H9 (cell line): ENCODE measurements at regions not wholly inside any gene's neighbourhood (a gene's known extent, or its start where the extent isn't known, plus 50 kb on each side); places are given as distances from the start of the nearest gene placed in this dataset.

Source experiments
- DNase-seq: peaks from one replicate; pipeline ENCODE4 v3.0.0-alpha.2; 2017
- H2AFZ ChIP-seq: one replicate; pipeline ENCODE4 v1.6.1; 2013; ENCODE audit warnings: mild to moderate bottlenecking, low read length, control low read depth, moderate library complexity
- H2AK5ac ChIP-seq: 2 replicates; pipeline ENCODE4 v1.6.1; 2013; ENCODE audit warnings: low read length, control low read depth, mixed read lengths; ENCODE audit not compliant: insufficient read length
- H2BK120ac ChIP-seq: one replicate; pipeline ENCODE4 v1.6.1; 2013; ENCODE audit warnings: low read depth, mild to moderate bottlenecking, low read length, control low read depth, inconsistent platforms; ENCODE audit not compliant: poor library complexity, severe bottlenecking
- H2BK12ac ChIP-seq: 2 replicates; pipeline ENCODE4 v1.6.1; 2013; ENCODE audit warnings: low read length, control low read depth, mixed read lengths, low read depth; ENCODE audit not compliant: insufficient read length
- H2BK15ac ChIP-seq: 2 replicates; pipeline ENCODE4 v1.6.1; 2013; ENCODE audit warnings: low read depth, low read length, control low read depth
- H2BK20ac ChIP-seq: one replicate; pipeline ENCODE4 v1.6.1; 2013; ENCODE audit warnings: low read depth, mild to moderate bottlenecking, low read length, control low read depth, inconsistent platforms; ENCODE audit not compliant: poor library complexity, severe bottlenecking
- H2BK5ac ChIP-seq: 2 replicates; pipeline ENCODE4 v1.6.1; 2013; ENCODE audit warnings: low read length, control low read depth, mixed read lengths; ENCODE audit not compliant: insufficient read length
- H3K14ac ChIP-seq: 2 replicates; pipeline ENCODE4 v1.6.1; 2013; ENCODE audit warnings: low read length, control low read depth; ENCODE audit not compliant: insufficient read depth
- H3K18ac ChIP-seq: 2 replicates; pipeline ENCODE4 v1.6.1; 2013; ENCODE audit warnings: low read depth, mild to moderate bottlenecking, mixed read lengths, low read length, control low read depth; ENCODE audit not compliant: insufficient read length
- H3K23ac ChIP-seq: 2 replicates; pipeline ENCODE4 v1.6.1; 2013; ENCODE audit warnings: low read length, control low read depth, mixed read lengths, low read depth; ENCODE audit not compliant: insufficient read length
- H3K23me2 ChIP-seq: 2 replicates; pipeline ENCODE4 v1.6.1; 2013; ENCODE audit warnings: low read depth, mild to moderate bottlenecking, mixed read lengths, low read length, control low read depth; ENCODE audit not compliant: insufficient read length, poor library complexity, severe bottlenecking
- H3K27ac ChIP-seq: 2 replicates; pipeline ENCODE4 v1.5.1; 2013; ENCODE audit warnings: low read length, control low read depth, mixed read lengths, low read depth; ENCODE audit not compliant: insufficient read length
- H3K27me3 ChIP-seq: 2 replicates; pipeline ENCODE4 v1.6.1; 2013; ENCODE audit warnings: low read length, control low read depth, inconsistent platforms; ENCODE audit not compliant: insufficient read depth
- H3K4ac ChIP-seq: 2 replicates; pipeline ENCODE4 v1.6.1; 2013; ENCODE audit warnings: low read depth, mild to moderate bottlenecking, control low read depth, inconsistent platforms, low read length, moderate library complexity
- H3K4me1 ChIP-seq: 2 replicates; pipeline ENCODE4 v1.6.1; 2013; ENCODE audit warnings: low read length, control low read depth, inconsistent platforms; ENCODE audit not compliant: insufficient read depth
- H3K4me2 ChIP-seq: 2 replicates; pipeline ENCODE4 v1.6.1; 2013; ENCODE audit warnings: low read length, control low read depth, mixed read lengths; ENCODE audit not compliant: insufficient read length, insufficient read depth
- H3K56ac ChIP-seq: 2 replicates; pipeline ENCODE4 v1.6.1; 2013; ENCODE audit warnings: low read depth, mild to moderate bottlenecking, mixed read lengths, low read length, control low read depth; ENCODE audit not compliant: insufficient read length
- H3K79me1 ChIP-seq: 2 replicates; pipeline ENCODE4 v1.6.1; 2013; ENCODE audit warnings: low read depth, mild to moderate bottlenecking, moderate library complexity, low read length, control low read depth, inconsistent platforms; ENCODE audit not compliant: insufficient read depth, poor library complexity, severe bottlenecking
- H3K79me2 ChIP-seq: 2 replicates; pipeline ENCODE4 v1.6.1; 2013; ENCODE audit warnings: low read length, control low read depth, inconsistent platforms; ENCODE audit not compliant: insufficient read depth
- H3K9ac ChIP-seq: 2 replicates; pipeline ENCODE4 v1.6.1; 2013; ENCODE audit warnings: low read length, control low read depth, mixed read lengths; ENCODE audit not compliant: insufficient read length; ENCODE audit errors: extremely low read depth
- H3K9me3 ChIP-seq: one replicate; pipeline ENCODE4 v1.6.1; 2013; ENCODE audit warnings: low read depth, low read length, inconsistent platforms; ENCODE audit not compliant: control insufficient read depth
- H3T11ph ChIP-seq: one replicate; pipeline ENCODE4 v1.6.1; 2013; ENCODE audit warnings: mild to moderate bottlenecking, low read length, control low read depth, inconsistent platforms
- H4K20me1 ChIP-seq: one replicate; pipeline ENCODE4 v1.6.1; 2013; ENCODE audit not compliant: control insufficient read depth, insufficient read length, insufficient read depth
- H4K5ac ChIP-seq: 2 replicates; pipeline ENCODE4 v1.6.1; 2013; ENCODE audit warnings: low read depth, mild to moderate bottlenecking, mixed read lengths, low read length, control low read depth; ENCODE audit not compliant: insufficient read length
- H4K8ac ChIP-seq: replicated peaks from 2 replicates; pipeline ENCODE4 v1.6.1; 2013; ENCODE audit warnings: low read length, control low read depth, mixed read lengths, low read depth; ENCODE audit not compliant: insufficient read length
- H4K91ac ChIP-seq: 2 replicates; pipeline ENCODE4 v1.6.1; 2013; ENCODE audit warnings: low read depth, mild to moderate bottlenecking, moderate library complexity, mixed read lengths, low read length, control low read depth; ENCODE audit not compliant: insufficient read length
- H3K27ac Mint-ChIP-seq, 3 experiments: 2 replicates in 2 of 3; 3 replicates in 1 of 3; pipeline ENCODE4 v1.8.0; 2020 to 2021; ENCODE audit warnings: mixed read lengths in 3 of 3, mild to moderate bottlenecking in 1 of 3, moderate library complexity in 1 of 3
- H3K27me3 Mint-ChIP-seq: 2 replicates; pipeline ENCODE4 v1.8.0; 2021; ENCODE audit warnings: low read depth, mild to moderate bottlenecking, moderate library complexity, mixed read lengths
- H3K36me3 Mint-ChIP-seq, 3 experiments: 2 replicates in 2 of 3; 3 replicates in 1 of 3; pipeline ENCODE4 v1.8.0; 2020 to 2021; ENCODE audit warnings: low read depth in 3 of 3, mixed read lengths in 3 of 3; ENCODE audit not compliant: insufficient read depth in 1 of 3
- H3K4me1 Mint-ChIP-seq, 2 experiments: 2 replicates each; pipeline ENCODE4 v1.8.0; 2020; ENCODE audit warnings: mixed read lengths in 2 of 2
- H3K4me3 Mint-ChIP-seq, 2 experiments: 2 replicates in 1 of 2; 3 replicates in 1 of 2; pipeline ENCODE4 v1.8.0; 2020 to 2021; ENCODE audit warnings: mild to moderate bottlenecking in 2 of 2, mixed read lengths in 2 of 2, moderate library complexity in 1 of 2
- H3K9me3 Mint-ChIP-seq, 2 experiments: 2 replicates in 1 of 2; 3 replicates in 1 of 2; pipeline ENCODE4 v1.8.0; 2020; ENCODE audit warnings: mild to moderate bottlenecking in 2 of 2, mixed read lengths in 2 of 2, moderate library complexity in 1 of 2
- WGBS: extraction: QIAGEN DNeasy Blood & Tissue Kit; methylation state at CpG from one replicate; pipeline ENCODE4 v1.1.7; 2013; ENCODE audit warnings: missing lambda C conversion rate, low lambda C conversion rate, mixed read lengths; ENCODE audit not compliant: insufficient read length; ENCODE audit errors: extremely low coverage; 5-methylcytosine and 5-hydroxymethylcytosine counted together
- TF ChIP-seq, protein P1 (sequence below): fragments of 200-600 bp; sonication (generic); conservative IDR thresholded peaks from 3 replicates; pipeline ENCODE4 v1.8.0; 2021; ENCODE audit warnings: antibody characterized with exemption, mild to moderate bottlenecking

DNA sequence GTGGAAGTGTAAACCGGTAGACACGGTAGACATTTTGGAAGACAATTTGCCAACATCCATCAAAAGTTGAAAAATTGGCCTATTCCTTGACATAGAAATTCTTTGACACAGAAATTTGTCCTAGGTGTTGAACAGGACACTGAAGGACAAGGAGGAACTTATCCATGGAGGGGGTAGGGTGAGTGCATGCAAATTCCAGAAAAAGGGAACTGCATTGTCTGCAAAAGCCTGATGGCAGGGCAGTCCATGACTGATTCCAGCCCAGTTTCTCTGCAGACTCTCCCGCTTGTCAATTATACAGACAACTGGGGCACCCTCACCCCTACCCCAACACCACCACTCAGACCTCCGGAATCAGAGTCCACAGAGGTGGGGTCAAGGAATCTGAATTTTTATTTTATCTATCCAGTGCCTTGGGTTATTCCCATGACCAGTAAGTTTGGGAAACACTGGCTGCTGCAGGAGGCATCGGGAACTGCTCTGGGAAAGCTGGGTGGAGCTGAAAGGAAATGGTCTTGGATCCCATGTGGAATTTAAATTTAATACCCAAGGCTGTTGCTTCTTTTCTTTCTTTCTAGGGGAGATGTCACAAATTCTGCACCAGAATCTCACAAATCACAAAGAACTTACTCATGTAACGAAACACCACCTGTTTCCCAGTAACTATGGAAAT lies 103.3 kb upstream of the SLC45A1 start:
- Histone ChIP-seq H2AFZ (no peak overlapping the region), H2BK120ac (no peak overlapping the region), H3K14ac (no peak overlapping the region), H3K79me1 (no peaks in the 10 kb centered on the region), H3K27me3 (no peaks in the 10 kb centered on the region; the same call in 1 of the 2 replicates), H3K4me1 (peaks cover 2% of the 10 kb centered on the region; the same call in 1 of the 2 replicates), H3K79me2 (no peaks in the 10 kb centered on the region), H2AK5ac (no peak overlapping the region), H3K9me3 (no peaks in the 10 kb centered on the region), H4K5ac (no peak overlapping the region), H3K4ac (no peak overlapping the region), H2BK15ac (no peak overlapping the region), H3K4me2 (no peak overlapping the region), H3K18ac (no peak overlapping the region), H4K8ac (no peak overlapping the region), H4K20me1 (no peaks in the 10 kb centered on the region), H3K56ac (no peak overlapping the region), H3K23ac (no peak overlapping the region), H2BK20ac (no peak overlapping the region), H2BK12ac (no peak overlapping the region), H3T11ph (no peak overlapping the region), H3K23me2 (no peaks in the 10 kb centered on the region), H4K91ac (no peak overlapping the region), H3K9ac (no peak overlapping the region), H2BK5ac (no peak overlapping the region), H3K27ac (no peak overlapping the region)
- peak; percentile 49 for DNase-seq
- H3K27ac Mint-ChIP-seq: no peak overlapping the region
- H3K4me1 Mint-ChIP-seq: peaks cover 40 to 54% of the 10 kb centered on the region in 2 experiments
- no peaks in the 10 kb centered on the region for H3K36me3 Mint-ChIP-seq
- no peaks in the 10 kb centered on the region; a peak in 1 of 5 replicates for H3K9me3 Mint-ChIP-seq
- H3K4me3 Mint-ChIP-seq: no peak overlapping the region
- no CpG with 5 or more reads among the region's 6 CpGs for WGBS
- TF ChIP-seq, protein P1, sequence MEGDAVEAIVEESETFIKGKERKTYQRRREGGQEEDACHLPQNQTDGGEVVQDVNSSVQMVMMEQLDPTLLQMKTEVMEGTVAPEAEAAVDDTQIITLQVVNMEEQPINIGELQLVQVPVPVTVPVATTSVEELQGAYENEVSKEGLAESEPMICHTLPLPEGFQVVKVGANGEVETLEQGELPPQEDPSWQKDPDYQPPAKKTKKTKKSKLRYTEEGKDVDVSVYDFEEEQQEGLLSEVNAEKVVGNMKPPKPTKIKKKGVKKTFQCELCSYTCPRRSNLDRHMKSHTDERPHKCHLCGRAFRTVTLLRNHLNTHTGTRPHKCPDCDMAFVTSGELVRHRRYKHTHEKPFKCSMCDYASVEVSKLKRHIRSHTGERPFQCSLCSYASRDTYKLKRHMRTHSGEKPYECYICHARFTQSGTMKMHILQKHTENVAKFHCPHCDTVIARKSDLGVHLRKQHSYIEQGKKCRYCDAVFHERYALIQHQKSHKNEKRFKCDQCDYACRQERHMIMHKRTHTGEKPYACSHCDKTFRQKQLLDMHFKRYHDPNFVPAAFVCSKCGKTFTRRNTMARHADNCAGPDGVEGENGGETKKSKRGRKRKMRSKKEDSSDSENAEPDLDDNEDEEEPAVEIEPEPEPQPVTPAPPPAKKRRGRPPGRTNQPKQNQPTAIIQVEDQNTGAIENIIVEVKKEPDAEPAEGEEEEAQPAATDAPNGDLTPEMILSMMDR: no peak; the same call in 2 of the 3 replicates
- H3K27me3 Mint-ChIP-seq: peaks cover 31% of the 10 kb centered on the region
